AG10803 (cell line): ENCODE measurements at regions not wholly inside any gene's neighbourhood (a gene's known extent, or its start where the extent isn't known, plus 50 kb on each side); places are given as distances from the start of the nearest gene placed in this dataset.

Experiments used
- DNase-seq: peaks from one replicate; pipeline ENCODE4 v3.0.0; 2010; ENCODE audit warnings: low read depth
- H3K4me3 ChIP-seq: 2 replicates; pipeline ENCODE4 v1.5.1; 2011; ENCODE audit warnings: mild to moderate bottlenecking, low read length, control low read depth
- CTCF ChIP-seq: conservative IDR thresholded peaks from 2 replicates; pipeline ENCODE4 v1.5.1; 2011; ENCODE audit warnings: mild to moderate bottlenecking, low read length, control low read depth, inconsistent platforms

- no peak overlapping the region for H3K4me3 ChIP-seq
- no peak for DNase-seq
- no peak for TF ChIP-seq CTCF
These were observed 126.5 kb upstream of the MEX3C start for GRCh38 chr18:51323961-51324360.

GRCh38 chr18:51330148-51330547, 132.7 kb upstream of the MEX3C start:
- no peak overlapping the region for H3K4me3 ChIP-seq
- no peak for TF ChIP-seq CTCF
- DNase-seq: no peak

- no peak overlapping the region for H3K4me3 ChIP-seq
- no peak for TF ChIP-seq CTCF
- DNase-seq: no peak
These were observed 133.3 kb upstream of the MEX3C start for GRCh38 chr18:51330739-51331138.

- TF ChIP-seq CTCF: no peak
These were observed 139.9 kb upstream of the MEX3C start for GRCh38 chr18:51337406-51337805.

GRCh38 chr18:51339856-51340255, 142.4 kb upstream of the MEX3C start:
- no peak overlapping the region for H3K4me3 ChIP-seq
- no peak for DNase-seq
- no peak for TF ChIP-seq CTCF

More at GRCh38 chr18:51337406-51337805, 139.9 kb upstream of the MEX3C start:
- DNase-seq: no peak
- no peak overlapping the region for H3K4me3 ChIP-seq

- DNase-seq: no peak
- no peak overlapping the region for H3K4me3 ChIP-seq
- no peak for TF ChIP-seq CTCF
These were observed 142.9 kb upstream of the MEX3C start for GRCh38 chr18:51340332-51340731.

GRCh38 chr18:51342815-51343214, 145.3 kb upstream of the MEX3C start:
- TF ChIP-seq CTCF: no peak
- no peak overlapping the region for H3K4me3 ChIP-seq
- no peak for DNase-seq
